IPS-NIHi11 (cell line): ENCODE measurements at regions not wholly inside any gene's neighbourhood (a gene's known extent, or its start where the extent isn't known, plus 50 kb on each side); places are given as distances from the start of the nearest gene placed in this dataset.

Experiments
- DNase-seq: peaks from one replicate; pipeline ENCODE4 v3.0.0; 2012; ENCODE audit warnings: mixed read lengths, low spot score

DNA sequence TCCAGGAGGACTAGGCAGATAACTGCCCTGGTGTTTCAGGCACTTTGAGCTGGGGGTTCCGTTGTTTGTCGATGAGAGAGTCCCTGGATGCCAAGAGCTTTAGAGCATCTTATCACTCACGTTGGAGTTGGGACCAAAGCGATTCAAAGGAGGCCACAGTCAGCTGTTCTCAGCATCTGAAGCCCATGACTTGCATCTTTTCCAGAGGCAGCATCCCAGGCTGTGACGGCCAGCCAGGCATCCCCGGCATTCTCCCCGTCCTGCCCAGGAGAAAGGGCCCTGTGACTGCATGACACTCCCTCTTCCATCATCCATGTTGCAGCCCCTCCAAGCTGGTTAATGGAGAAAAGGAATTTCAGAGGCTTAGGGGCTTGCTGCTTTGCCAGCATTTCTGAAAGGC lies 520.3 kb downstream of the CDH26 start:
- no peak for DNase-seq

DNA sequence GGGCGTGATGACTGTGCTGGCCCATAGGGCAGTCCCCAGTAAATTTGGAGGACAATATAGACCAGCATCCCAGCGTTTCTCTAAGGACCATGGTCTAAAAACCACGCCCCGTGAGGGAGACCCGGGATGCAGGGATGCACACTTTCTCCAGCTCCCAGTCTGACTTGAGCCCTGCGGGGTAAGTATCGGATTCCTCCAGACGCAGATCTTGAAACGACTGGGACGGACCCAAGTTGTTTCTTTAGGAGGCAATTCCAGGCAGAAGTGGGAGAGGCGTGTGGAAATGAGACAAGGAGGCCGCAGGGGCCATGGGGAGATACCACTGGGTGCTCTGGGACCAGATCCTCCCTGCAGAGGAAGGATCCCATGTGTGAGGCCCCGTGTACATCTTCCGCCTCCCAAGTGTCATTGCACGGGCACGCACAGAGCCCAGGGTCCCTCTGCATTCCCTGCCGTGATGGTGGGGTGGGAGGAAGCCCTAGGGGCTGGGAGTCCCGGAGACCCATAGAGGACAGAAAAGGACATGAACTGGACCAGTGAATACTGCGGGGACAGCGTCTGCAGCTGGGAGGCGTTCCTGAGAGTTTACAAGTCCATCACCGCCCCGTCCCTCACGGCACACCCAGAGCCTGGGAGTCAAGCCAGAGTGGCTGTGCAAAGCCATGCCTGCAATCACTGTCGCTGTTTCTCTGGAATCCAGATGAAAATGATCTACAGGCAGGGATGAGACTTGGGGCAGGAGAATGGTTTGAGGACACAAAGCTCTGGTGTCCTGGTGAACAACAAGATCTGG lies 522.9 kb downstream of the CDH26 start:
- DNase-seq = no peak

DNA sequence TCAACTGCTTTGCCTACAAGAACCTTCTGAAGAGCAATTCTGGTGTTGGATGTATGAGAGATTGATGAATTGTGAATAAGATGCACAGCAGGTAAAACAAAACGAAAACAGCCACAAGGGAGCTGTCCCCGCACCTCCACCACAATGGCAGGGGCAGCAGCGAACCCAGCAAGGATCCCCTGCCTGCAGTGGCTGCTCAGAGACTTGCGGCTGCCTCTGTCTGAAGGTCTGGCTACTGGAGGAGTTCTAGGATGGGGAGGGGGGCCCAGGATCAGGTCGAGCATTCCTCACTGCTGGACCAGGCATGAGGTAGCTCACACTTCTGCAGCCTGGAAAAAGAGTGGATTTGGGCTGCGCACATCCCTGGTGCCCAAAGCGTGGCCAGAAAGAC lies 523.5 kb downstream of the CDH26 start:
- DNase-seq = peak; percentile 39

DNA sequence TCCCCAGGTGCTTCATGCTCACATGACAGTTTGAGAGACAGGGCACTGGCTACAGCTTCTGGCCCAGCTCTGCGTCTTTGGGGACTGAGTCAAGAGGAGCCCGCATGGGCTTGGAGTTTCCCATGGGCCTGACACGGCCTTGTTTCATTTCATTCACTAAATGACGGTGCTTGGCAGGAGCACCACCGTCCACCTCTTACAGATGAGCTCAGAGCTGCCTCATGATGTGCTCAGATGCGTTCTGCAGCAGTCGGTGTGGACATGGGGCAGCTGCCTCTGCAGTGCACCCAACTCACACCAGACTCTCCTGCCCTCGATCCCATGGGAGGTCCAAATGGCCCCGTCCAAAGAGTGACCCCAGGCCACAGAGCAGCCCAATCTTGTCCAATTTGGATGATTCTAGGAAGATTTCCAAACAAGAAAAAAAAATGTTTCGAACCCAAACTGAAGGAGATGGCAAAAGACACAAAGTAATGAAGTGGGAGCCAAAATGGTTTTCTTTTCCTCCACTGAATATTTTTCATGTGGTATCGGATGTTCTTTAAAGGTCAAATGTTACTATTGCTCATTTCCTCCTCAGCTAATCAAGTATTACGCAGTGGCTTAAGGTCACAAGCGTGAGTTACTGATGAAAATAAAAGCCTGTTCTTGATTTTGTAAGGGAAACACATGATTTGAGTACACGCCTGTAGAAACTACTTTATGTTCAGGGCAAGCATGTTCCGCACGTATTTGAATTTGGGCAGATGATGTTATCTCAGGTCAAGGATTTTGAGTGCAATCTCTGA lies 524.2 kb downstream of the CDH26 start:
- no peak for DNase-seq

DNA sequence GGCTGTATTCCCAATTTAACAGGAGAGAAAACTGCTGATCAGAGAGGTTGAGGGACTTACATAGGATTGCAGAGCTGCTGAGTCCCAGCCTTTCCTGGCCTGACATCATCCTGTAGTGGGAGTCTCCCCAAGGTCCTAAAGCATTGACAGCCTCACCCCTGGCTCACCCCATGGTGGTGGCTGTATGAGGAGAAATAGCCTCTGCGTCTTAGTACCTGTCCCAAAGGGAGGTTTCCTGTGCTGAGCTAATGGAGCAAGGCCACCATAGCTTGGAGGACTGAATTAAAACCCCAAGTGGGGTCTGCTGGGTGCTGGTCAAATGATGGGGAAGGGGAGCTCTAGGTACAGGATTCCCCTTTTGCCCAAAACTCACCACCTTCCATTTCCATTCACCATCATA lies 525.1 kb downstream of the CDH26 start:
- DNase-seq = no peak

DNA sequence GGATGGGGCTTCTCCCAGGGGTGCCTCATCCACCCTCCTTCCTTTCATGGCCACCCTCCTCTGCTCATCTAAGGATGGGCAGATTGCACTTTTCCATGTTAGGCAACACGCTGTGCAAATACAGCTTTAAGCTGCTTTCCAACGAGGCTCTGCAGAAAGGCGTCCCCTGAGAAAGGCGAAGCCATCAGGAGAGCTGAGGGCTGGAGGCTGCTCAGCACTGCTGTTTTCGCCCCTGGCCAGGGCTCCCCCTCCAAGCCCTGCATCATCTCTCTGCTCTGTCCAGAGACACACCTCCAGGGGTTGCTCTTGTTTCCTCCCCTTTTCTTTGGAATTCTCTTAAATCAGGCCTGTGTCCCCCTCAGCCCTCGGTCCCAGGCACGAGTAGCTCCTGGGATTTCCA lies 526.1 kb downstream of the CDH26 start:
- DNase-seq = no peak

DNA sequence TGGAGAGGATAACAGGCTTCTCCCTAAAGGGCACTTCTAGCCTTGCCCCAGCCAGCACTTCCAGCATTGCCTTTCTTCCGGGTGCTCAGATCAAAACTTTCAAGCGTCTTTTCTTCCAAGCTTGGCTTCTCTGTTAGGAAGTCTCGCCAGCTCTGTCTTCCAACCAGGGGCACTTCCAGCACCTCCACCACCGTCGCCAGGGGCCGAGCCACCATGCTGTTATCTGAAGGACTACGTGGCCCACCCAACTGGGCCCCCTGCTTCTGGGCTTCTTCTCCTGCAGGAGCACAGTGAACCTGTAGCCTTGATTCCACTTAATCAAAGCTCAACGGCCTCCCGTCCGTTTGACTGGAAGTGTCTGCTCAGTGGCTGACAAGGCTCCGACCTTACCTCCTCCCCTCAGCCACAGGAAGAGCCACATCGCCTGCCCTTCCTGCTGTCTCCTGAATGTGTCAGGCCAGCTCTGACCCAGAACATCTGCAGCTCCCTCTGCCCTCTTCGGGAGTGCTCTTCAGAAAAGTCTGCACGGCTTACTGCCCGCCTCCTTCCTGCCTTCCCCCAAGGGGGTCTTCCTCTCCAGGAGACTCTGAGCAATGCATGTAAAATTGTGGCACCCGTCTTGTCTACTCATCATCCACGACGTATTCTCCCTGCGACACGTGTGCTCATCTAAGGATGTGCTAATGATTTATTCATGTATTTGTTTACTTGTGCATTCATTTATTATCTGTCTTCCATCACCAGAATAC lies 527.0 kb downstream of the CDH26 start:
- no peak for DNase-seq

DNA sequence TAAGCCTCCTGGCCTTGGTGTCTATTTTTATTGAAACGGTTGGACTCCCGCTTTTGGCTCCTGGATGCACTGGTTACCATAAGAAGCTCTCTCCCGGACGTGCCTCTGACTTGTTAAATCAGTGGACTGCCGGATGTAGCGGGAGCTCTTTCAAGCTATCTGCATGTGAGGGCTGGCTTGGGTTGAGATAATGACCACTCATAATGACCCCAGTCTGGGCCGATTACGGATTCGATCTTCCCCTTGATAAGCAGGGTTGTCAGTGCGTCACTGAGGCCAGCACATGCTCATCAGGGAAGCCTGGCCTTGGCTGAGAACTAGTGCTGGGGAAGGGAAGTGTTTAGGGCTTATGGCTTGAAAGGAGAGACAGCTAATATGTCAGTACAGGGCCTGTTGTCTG lies 528.1 kb downstream of the CDH26 start:
- no peak for DNase-seq

DNA sequence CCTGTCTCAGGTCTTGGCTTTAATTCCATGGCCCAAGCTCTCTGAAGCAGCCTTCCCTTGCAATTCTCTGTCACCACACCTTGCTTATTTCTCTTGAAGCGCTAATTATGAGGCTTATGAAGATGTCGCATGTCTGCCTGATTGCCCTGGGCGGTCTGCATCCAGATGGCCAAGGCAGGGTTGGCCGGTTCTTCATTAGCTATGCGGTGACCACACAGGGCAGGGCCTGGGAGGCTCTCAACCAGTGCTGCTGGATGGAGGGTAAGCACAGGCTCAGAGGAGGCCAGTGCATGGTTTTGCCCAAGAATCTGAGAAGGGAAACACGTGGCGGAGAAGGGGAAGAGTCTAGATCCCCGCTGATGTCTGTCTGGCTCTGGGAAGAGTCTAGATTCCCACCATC lies 528.7 kb downstream of the CDH26 start:
- no peak for DNase-seq

DNA sequence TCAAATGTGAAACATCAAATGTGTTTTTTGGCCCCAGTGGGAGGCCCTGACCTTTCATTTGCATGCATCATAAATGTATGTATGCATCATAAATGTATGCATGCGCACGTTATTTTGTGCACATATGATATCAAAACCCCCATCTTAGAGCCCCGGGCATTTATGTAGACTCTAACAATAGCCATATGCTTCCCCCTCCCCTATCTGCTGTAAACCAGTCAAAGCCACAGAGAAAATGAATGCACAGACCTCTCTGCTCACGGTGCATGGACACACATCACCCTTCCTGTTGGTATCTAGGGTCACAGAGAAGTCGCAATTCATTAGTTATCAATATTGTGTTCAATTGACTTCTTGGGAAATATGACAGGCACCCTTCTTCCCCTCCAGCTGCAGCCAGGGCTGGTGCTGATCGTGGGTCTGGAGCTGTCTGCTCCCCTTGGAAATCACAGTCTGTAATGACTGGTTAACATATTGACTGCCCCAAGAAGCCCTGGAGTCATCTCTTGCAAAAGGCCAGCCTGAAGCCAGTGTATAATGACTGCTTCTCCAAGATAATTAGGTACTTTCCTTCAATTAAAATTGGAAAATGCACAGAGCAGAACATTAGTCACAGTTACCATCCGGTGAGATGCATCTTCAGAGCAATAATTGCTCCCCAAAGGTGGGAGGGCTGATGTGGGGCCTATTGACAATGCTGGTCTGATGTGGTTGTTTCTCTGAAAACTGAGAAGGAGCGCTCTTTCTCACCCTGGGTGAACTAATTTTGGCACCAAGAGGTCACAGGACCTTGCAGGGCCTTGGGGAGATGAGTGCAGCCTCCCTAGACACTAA lies 532.2 kb downstream of the CDH26 start:
- DNase-seq = no peak

DNA sequence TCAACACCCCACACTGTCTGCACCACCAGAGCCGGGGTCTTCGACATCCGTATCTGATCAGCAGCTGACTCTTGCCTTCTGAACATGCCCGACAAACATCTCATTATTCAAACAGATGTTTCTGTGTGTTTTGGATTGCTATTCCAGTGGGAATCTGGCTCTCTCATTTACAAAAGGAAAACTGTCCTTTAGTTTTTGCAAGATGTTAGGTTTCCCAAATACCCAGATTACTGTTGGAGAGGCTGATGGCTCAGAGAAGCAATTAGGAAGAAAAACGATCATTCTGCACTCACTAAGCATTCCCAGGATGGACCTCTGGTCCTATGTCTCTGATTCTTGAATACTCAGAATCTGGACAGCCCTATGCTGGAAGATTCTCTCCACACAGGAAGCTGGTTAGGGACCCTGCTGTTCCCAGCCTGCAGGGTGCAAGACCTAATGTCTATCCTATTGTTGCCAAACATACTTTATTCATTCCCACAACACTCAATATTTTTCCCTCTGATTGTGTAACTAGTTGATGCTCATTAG lies 532.9 kb downstream of the CDH26 start:
- DNase-seq = no peak

DNA sequence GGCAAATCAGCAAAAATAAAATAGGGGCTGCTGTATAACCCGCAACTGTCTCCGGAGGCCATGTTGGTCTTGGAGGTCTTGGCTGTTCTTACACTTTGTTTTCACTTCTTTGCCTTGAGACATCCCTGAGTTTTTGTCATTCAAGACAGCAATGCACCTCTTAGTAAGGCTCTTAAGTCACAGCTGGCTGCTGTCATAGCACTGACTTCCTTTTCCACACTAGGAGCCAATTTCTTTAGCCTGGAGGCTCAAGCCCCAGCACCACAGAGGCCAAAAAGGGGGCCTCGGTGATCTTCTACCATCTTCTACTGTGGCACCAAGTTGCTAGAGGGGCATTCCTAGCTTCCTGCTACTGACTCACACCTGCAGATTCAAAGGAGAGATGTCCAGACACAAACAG lies 536.3 kb downstream of the CDH26 start:
- DNase-seq = no peak

DNA sequence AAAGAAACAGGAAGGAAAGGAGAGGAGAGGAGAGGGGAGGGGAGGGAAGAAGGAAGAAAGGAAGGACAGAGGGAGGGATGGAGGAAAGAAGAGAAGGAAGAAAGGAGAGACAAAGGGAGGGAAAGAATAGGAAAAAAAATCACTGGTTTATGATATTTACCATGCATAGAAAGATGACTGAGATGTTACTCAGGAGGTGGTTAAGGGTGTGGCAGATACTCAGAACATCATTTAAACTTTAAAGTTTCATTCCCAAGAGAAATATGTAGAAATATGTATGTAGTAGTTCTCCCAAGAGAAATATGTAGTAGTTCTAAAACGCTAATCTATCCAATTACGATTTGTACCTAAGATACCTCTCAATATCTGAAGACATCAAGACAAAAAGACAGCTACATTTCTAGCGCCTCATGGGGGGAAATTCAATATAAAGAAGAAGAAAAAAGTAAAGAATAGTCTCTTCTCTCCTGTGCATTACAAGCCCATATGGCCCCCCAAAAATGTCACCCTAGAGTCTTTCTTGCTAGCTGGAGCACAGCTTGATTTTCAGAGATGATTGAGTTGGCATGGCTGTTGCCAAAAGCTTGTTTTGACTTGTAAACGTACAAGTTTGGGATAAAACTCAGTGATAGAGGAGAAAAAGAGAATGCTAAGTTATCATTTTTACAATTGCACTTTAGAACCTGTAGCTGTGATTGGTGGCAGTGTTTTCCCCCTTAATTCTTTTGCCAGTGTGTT lies 539.2 kb downstream of the CDH26 start:
- no peak for DNase-seq

DNA sequence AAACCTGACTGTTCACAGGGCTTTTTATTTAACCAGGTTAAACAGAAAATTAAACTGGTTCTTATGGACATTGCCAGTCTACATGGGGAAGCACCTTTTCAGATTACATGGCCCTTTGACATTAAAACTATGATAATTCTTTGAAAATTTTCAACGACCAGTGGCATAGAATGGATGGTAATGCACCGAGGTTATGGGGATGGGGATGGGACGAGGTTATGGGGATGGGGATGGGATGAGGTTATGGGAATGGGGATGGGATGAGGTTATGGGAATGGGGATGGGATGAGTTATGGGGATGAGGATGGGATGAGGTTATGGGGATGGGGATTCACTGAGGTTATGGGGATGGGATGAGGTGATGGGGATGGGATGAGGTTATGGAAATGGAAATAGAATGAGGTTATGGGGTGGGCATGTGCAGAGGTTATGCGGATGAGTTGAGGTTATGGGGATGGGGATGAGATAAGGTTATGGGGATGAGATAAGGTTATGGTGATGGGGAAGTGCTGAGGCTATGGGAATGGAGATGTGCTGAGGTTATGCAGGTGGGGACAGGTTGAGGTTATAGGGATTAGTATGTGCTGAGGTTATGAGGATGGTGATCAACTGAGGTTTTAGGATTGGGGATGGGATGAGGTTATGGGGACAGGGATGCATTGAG lies 541.9 kb downstream of the CDH26 start:
- no peak for DNase-seq

DNA sequence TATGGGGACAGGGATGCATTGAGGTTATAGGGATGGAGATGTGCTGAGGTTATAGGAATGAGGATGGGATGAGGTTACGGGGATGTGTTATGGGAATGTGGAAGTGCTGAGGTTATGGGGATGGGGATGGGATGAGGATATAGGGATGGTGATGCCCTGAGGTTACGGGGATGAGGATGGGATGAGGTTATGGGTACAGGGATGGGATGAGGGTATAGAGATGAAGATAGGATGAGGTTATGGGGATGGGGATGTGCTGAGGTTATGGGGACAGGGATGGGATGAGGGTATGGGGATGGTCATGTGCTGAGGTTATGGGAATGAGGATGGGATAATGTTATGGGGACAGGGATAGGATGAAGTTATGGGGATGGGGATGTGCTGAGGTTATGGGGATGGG lies 542.8 kb downstream of the CDH26 start:
- DNase-seq = no peak

DNA sequence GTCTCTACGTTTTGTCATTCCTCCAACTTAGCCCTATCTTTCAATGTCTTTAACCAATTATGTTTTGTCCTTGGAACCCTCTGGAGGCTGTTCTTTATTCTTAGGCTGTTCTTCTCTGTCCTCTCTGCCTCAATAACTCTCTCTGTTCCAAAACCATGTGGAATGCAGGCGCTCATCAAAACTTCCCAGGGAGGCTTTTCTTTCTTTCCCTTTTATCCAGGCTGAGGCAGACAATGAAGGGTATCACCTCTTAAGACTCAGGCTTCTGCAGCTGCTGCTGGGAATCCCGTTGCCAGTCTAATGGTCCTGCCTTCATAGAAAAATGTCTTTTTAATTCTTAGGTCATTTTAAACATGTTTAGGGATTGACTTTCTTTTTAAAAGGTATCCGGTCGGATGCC lies 544.7 kb downstream of the CDH26 start:
- no peak for DNase-seq

DNA sequence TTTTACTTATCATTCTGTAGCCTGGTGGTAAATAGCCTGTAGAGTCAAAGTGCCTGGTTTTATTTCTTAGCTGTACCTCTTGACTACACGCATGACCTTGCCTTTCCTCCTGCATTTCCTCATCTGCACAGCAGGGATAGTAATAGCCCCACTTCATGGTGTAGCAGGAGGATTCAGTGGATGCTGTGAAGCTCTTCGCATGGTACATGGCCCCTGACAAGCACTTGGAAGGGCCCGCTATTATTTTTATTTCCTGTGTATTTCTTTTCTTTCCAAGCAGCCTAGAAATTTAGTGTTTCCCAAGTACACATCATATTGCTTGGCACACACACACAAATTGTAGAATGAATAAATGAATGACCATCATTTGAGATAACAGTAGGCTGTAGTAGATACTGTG lies 547.2 kb downstream of the CDH26 start:
- DNase-seq = no peak

DNA sequence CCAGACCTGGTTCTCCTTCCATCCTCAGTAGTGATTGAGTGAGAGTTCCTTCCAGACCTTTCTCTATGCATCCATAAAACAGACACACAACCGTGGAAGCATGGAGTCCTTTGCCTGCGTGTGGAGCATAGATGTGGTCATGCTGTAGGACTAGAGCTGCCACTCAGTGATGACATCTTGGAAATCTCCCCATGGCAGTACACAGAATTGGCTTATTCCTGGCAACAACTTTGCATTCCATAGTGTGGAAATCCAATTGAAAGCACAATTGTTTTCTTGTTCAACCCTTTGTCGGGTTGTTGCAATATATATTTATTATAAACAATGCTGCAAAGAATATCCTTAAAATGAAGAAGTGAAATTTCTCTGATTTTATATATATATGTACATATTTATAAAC lies 547.8 kb downstream of the CDH26 start:
- no peak for DNase-seq

DNA sequence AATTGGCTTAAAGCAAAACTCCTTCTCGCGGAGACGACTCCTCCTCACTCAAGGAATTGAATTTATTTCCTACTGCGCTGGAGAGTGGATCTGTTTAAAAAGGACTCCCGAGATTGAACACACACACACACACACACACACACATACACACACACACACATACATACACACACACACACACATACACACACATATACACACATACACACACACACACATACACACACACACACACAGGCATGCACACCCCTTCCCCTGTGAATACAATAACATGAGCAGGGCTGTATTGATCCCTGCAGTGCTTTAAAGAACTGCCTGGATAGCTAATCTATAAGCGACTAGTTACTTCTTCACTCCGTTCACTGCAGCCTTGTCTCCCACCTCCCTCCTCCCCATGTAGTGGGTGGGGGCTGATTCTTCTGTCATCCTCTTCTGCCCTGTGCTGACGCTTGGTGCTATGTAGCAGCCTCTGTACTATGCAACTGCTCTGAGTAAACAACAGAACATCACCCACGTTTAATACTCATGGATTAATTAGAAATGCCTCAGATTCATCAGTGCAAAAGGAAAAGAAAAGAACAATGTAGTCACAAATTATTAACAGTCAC lies 549.0 kb downstream of the CDH26 start:
- no peak for DNase-seq

DNA sequence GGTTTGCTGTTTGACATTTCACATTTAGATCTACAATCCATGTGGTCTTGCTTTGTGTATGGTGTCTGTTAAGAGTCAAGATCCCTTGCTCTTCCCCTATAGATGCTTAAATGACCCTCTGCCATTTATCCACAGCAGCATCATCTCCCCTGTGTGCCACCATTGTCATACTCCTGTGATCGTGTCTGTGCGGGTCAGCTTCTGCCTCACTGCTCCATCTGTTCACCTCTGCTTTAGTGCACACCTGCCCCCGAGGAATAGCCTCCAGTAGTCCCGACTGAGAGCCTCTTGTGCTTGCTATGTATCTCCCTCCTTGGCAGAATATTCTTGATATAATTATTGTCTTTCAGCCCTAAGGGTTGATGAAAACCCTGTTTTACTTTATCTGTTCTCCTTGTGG lies 551.2 kb downstream of the CDH26 start:
- DNase-seq = no peak
